HK-2 (cell line): ENCODE measurements at regions not wholly inside any gene's neighbourhood (a gene's known extent, or its start where the extent isn't known, plus 50 kb on each side); places are given as distances from the start of the nearest gene placed in this dataset.

Experiments used
- DNase-seq: peaks from one replicate; pipeline ENCODE4 v3.0.0-alpha.2; 2018; ENCODE audit not compliant: unreplicated experiment

- DNase-seq = no peak
Observed at GRCh38 chr1:221162352-221162751, 283.1 kb downstream of the HLX start.

GRCh38 chr1:221162939-221163338 is 283.7 kb downstream of the HLX start:
- DNase-seq = no peak

- no peak for DNase-seq
Observed at GRCh38 chr1:221164029-221164428, 284.8 kb downstream of the HLX start.

GRCh38 chr1:221164951-221165838 is 286.0 kb downstream of the HLX start:
- DNase-seq = no peak

GRCh38 chr1:221165839-221166500 is 286.7 kb downstream of the HLX start:
- DNase-seq = peak; percentile 38

GRCh38 chr1:221166559-221167318 is 287.5 kb downstream of the HLX start:
- DNase-seq = no peak

GRCh38 chr1:221169447-221169889 is 290.2 kb downstream of the HLX start:
- no peak for DNase-seq

- DNase-seq = no peak
Observed at GRCh38 chr1:221170171-221170570, 290.9 kb downstream of the HLX start.

- no peak for DNase-seq
Observed at GRCh38 chr1:221171768-221172167, 292.5 kb downstream of the HLX start.

GRCh38 chr1:221172841-221173240 is 293.6 kb downstream of the HLX start:
- no peak for DNase-seq

- no peak for DNase-seq
Observed at GRCh38 chr1:221174330-221174993, 295.2 kb downstream of the HLX start.

GRCh38 chr1:221175249-221175648 is 296.0 kb downstream of the HLX start:
- no peak for DNase-seq

GRCh38 chr1:221180704-221181368 is 301.6 kb downstream of the HLX start:
- no peak for DNase-seq

GRCh38 chr1:221182791-221183533 is 303.7 kb downstream of the HLX start:
- no peak for DNase-seq

GRCh38 chr1:221184131-221184794 is 305.0 kb downstream of the HLX start:
- no peak for DNase-seq

GRCh38 chr1:221187174-221187573 is 307.9 kb downstream of the HLX start:
- no peak for DNase-seq

- no peak for DNase-seq
Observed at GRCh38 chr1:221188458-221188857, 309.2 kb downstream of the HLX start.

- DNase-seq = no peak
Observed at GRCh38 chr1:221190249-221190648, 311.0 kb downstream of the HLX start.

- no peak for DNase-seq
Observed at GRCh38 chr1:221192055-221192454, 312.8 kb downstream of the HLX start.

- DNase-seq = no peak
Observed at GRCh38 chr1:221200464-221200863, 321.2 kb downstream of the HLX start.
